ENCODE measurements at regions not wholly inside any gene's neighbourhood (a gene's known extent, or its start where the extent isn't known, plus 50 kb on each side); places are given as distances from the start of the nearest gene placed in this dataset.

GRCh38 chr2:117071556-117072102, 742.9 kb upstream of the DDX18 start:
- TF ChIP-seq CTCF (conservative IDR thresholded peaks at IDR 0.05; ENCODE audit: low read depth, low read length) (no peak), CHD1 (IDR thresholded peaks at IDR 0.05; ENCODE audit: low read depth, low read length) (no peak), RAD21 (IDR thresholded peaks at IDR 0.05; ENCODE audit: low read length) (no peak)
